ENCODE measurements at regions not wholly inside any gene's neighbourhood (a gene's known extent, or its start where the extent isn't known, plus 50 kb on each side); places are given as distances from the start of the nearest gene placed in this dataset.
"Not testable (repeated sequence)": the region's sequence is repeated elsewhere in the genome, so short reads cannot be mapped to it uniquely, and the experiment has no call there.

DNA sequence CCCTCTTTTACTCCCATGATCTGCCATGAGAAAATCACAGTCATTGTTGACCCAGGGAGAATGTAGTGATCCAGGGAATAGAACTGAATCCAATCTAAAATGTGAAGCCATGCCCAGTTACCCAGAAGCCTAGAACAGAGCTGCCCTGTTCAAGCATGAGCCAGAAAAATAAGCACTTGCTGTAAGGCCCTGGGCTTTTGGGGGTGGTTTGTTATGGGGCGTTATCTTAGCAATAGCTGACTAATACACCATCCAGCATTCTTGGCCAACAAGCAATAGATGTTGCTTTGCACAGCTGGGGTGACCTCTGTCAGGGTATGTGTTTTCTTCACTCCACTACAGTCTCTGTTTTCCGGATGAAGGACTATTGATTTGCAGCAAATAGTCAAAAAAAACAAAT is 120.4 kb downstream of the ZFP64 start:
- no peak overlapping the region for H3K4me3 Mint-ChIP-seq
- intact Hi-C loops (cut with micrococcal nuclease), result no loop called here
- H3K27ac Mint-ChIP-seq, result no peak overlapping the region
- H3K27me3 Mint-ChIP-seq, result no peaks in the 10 kb centered on the region
- H3K4me1 Mint-ChIP-seq, result no peaks in the 10 kb centered on the region
- no peaks in the 10 kb centered on the region for H3K36me3 Mint-ChIP-seq (ENCODE audit: low read depth)
- no peak for DNase-seq
- no peaks in the 10 kb centered on the region for H3K9me3 Mint-ChIP-seq

DNA sequence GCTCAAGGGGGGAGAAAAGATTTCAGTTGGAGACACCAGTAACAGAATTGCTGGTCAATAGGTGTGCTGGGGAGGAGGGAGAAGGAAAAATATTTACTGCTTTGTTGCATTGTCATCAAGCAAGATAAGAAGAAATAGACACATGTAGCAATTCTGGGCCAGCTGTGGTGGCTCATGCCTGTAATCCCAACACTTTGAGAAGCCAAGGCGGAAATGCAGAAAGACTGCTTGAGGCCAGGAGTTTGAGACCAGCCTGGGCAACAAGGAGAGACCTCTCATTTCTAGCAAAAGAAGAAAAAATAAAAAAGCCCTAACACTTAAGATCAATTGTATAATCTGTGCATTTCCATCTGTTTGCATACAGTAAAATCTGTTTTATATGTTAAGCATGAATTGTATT is 126.6 kb downstream of the ZFP64 start:
- Mint-ChIP-seq H3K4me3 (no peak overlapping the region), H3K36me3 (ENCODE audit: low read depth) (no peaks in the 10 kb centered on the region), H3K27me3 (peaks cover 2% of the 10 kb centered on the region), H3K27ac (no peak overlapping the region), H3K4me1 (no peaks in the 10 kb centered on the region), H3K9me3 (no peaks in the 10 kb centered on the region)
- DNase-seq, result no peak
- intact Hi-C loops (cut with micrococcal nuclease), result no loop called here

DNA sequence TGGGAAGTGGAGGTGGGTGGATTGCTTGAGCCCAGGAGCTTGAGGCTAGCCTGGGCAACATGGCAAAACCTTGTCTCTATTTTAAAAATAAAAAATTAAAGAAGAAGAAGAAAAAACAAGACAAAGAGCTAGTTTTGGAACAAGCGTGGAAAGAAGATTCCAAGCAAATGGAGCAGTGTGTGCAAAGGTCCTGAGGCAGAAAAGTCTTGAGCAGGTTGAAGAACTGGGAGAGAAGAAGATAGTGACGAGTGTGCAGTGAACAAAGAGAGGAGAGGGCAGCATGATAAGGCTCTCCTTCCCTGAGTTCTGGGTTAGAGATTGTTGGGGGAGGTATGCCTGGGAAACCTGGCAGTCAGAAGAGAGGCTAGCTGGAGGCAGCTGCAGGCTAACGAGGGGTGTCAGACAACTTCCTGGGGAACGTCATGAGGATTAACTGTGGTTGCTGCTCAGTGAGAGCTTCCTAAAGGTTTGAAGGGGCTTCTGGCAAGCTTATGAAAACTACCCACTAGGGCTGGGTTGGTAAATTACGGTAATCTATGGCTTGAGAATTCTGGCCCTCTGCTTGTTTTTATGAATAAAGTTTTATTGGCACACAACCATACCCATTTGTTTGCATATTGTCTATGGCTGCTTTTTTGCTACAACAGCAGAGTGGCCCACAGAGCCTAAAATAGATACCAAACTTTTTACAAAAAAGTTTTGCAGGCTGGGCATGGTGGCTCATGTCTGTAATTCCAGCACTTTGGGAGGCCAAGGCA is 128.9 kb downstream of the ZFP64 start:
- Mint-ChIP-seq H3K27me3 (peaks cover 2% of the 10 kb centered on the region), H3K27ac (no peak overlapping the region), H3K36me3 (ENCODE audit: low read depth) (no peaks in the 10 kb centered on the region), H3K4me1 (no peaks in the 10 kb centered on the region), H3K9me3 (no peaks in the 10 kb centered on the region), H3K4me3 (no peak overlapping the region)
- no peak for DNase-seq
- intact Hi-C loops (cut with micrococcal nuclease), result no loop called here

DNA sequence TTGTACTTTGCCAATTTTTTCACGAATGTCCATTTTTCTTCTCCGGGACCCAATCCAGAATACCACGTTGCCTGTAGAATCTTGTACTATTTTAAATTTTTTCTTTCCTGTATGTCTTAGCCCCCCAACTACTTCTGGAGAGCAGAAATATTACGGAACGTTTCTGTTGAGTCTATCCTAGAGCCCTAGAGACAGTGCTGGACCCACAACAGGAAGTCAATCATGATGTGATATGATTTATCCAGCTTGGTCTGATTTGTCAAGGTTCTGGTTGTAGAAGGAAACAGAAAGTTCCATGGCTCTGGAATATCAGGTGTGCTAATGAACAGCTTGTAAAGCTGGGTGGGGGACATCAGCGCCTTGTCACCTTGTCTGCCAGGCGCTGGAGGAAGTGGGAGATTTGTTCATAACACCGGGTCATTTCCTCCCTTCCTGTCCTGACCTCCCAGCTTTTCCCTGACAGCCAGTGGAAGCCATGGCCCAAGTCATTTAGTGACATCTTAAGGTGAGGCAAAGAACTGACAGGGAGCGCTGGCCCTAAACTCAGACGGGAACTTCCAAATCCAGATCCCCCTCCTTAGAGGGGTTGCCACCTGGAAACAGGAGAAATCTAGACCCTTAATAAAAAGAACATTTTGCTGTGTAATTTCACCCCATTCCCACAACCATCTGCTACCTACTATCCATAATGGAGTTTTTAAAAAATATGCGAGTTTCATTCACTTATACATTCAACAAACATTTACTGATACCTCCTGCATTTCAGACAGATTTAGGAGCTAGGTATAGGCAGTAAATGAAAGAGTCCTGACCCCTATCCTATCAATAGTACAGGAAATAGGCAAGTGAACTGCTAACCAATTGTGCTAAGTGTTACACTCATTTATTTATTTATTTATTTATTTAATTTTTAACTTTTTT is 130.5 kb downstream of the ZFP64 start:
- Mint-ChIP-seq H3K4me1 (no peaks in the 10 kb centered on the region), H3K36me3 (ENCODE audit: low read depth) (no peaks in the 10 kb centered on the region), H3K27ac (no peak overlapping the region), H3K4me3 (no peak overlapping the region), H3K27me3 (peaks cover 2% of the 10 kb centered on the region), H3K9me3 (peaks cover 6% of the 10 kb centered on the region)
- intact Hi-C loops (cut with micrococcal nuclease), result no loop called here
- no peak for DNase-seq

DNA sequence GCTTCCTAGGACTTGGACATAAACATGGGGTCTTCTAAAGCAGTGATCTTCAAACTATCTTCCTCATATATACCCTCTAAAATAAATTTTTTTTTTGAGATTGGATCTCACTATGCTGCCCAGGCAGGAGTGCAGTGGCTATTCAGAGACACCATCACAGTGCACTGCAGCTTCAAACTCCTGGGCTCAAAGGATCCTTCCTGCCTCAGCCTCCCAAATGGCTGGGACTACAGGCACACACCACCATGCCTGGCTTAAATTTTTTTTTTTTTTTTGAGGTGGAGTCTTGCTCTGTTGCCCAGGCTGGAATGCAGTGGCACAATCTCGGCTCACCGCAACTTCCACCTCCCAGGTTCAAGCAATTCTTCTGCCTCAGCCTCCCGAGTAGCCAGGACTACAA is 134.4 kb downstream of the ZFP64 start:
- H3K27ac Mint-ChIP-seq; H3K36me3 Mint-ChIP-seq (ENCODE audit: low read depth); H3K9me3 Mint-ChIP-seq; H3K4me3 Mint-ChIP-seq; DNase-seq; H3K4me1 Mint-ChIP-seq; H3K27me3 Mint-ChIP-seq; intact Hi-C loops (cut with micrococcal nuclease): not testable (repeated sequence)

DNA sequence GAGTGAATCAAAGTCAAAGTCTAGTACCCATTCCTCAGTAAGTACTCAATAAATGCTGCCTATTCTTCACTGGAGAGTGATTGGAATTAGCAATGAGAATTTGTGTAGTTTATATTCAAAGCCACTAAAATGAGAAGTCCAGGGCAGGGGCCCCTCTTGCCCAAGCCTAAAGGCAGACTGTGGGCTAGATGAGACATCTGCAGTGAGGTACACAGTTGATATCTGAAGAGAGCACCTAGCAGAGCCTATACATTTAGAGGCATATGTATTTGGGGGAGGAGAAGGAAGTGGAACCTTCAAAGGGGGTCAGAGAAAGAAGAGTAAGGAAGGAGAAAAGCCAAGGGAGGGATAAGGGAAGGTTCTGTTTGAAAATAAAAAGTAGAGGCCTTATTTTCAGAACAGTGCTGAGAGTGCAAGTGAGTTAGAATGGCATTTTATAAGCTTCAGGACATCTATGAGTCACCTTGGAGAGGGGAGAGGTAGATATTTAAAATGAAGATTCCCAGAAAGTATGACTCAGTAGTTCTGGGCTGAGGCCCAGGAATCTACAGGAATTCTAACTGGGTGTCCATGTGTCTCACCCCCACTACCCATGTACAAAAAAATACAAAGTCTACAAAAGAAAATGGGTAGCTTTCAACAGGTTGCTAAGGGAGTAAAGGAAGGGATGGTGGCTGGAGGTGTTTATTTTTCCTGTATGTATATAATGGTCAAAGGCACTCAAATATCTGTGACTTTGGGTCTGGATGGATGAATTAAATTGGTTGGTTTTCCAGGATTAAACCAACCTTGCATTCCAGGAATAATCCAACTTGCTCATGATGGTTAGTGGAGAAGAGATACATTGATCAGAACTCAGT is 135.1 kb downstream of the ZFP64 start:
- Mint-ChIP-seq H3K36me3 (ENCODE audit: low read depth) (peaks cover 2% of the 10 kb centered on the region), H3K27me3 (no peaks in the 10 kb centered on the region), H3K4me1 (no peaks in the 10 kb centered on the region), H3K4me3 (no peak overlapping the region), H3K27ac (no peak overlapping the region), H3K9me3 (peaks cover 10% of the 10 kb centered on the region)
- intact Hi-C loops (cut with micrococcal nuclease), result no loop called here
- DNase-seq, result no peak

DNA sequence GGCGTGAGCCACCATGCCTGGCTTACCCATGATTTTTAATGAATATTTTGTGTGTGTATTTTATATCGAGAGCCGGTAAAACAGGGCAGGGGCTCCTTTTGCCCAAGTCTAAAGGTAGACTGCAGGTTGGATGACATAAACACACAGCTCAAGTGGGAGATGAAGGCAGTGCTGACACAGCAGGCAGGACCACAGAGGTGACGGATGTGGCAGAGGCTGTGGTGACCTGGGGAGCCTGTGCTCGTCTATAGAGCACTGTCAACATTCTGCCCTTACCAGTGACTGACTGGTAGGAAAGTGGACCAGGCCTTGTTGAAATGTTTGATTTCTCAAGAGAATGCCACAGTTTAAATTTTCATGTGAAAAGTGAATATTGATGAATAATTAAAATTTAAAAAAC is 137.5 kb downstream of the ZFP64 start:
- H3K9me3 Mint-ChIP-seq, result peaks cover 13% of the 10 kb centered on the region
- peaks cover 4% of the 10 kb centered on the region for H3K4me1 Mint-ChIP-seq
- H3K36me3 Mint-ChIP-seq (ENCODE audit: low read depth), result peaks cover 2% of the 10 kb centered on the region
- intact Hi-C loops (cut with micrococcal nuclease), result no loop called here
- peaks cover 2% of the 10 kb centered on the region for H3K27me3 Mint-ChIP-seq
- peak; percentile 64 for DNase-seq
- no peak overlapping the region for H3K4me3 Mint-ChIP-seq
- H3K27ac Mint-ChIP-seq, result no peak overlapping the region

DNA sequence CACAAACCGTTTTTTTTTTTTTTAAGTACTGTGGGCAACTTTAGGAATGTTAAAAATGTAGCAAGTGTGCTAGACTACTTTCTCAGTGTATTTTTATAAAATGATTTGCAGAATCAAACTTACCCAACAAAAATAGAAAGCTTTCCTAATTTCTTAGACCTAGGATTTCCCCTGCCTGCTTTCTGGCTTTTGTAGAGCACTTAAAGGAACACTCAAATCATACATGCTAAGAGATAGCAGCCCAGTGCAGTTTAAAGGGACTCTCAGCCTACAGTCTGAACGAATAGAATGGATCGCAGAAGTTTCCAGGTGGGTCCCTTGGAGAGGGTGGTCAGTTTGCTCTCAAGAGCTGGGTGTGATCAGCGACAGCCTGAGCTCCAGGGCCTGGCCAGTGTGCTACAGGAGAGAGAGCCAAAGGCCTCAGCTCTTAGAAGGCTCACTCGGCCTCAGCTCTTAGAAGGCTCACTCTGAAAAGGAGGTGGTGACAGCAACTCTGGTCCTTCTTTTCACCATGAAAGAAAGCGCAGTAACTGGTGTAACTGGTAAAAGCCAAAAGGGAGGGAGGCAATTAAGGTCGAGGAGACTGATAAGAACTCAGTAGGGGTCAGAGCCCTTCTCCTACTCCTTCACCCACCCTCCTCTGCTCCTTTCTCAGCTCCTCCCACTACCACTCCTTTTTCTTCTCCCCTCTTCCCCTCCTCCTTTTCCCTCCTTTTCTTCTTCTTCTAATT is 142.4 kb downstream of the ZFP64 start:
- H3K36me3 Mint-ChIP-seq (ENCODE audit: low read depth), result no peaks in the 10 kb centered on the region
- H3K4me1 Mint-ChIP-seq, result peaks cover 30% of the 10 kb centered on the region
- no peak for DNase-seq
- intact Hi-C loops (cut with micrococcal nuclease), result loop anchor here (5.0 to 10.0 kb wide), 3 partner anchors 332 to 987 kb away; partner anchors contain the start of gene NFATC2
- H3K9me3 Mint-ChIP-seq, result peaks cover 4% of the 10 kb centered on the region
- H3K27ac Mint-ChIP-seq, result peak overlapping the region; percentile 85
- no peak overlapping the region for H3K4me3 Mint-ChIP-seq
- H3K27me3 Mint-ChIP-seq, result peaks cover 4% of the 10 kb centered on the region

DNA sequence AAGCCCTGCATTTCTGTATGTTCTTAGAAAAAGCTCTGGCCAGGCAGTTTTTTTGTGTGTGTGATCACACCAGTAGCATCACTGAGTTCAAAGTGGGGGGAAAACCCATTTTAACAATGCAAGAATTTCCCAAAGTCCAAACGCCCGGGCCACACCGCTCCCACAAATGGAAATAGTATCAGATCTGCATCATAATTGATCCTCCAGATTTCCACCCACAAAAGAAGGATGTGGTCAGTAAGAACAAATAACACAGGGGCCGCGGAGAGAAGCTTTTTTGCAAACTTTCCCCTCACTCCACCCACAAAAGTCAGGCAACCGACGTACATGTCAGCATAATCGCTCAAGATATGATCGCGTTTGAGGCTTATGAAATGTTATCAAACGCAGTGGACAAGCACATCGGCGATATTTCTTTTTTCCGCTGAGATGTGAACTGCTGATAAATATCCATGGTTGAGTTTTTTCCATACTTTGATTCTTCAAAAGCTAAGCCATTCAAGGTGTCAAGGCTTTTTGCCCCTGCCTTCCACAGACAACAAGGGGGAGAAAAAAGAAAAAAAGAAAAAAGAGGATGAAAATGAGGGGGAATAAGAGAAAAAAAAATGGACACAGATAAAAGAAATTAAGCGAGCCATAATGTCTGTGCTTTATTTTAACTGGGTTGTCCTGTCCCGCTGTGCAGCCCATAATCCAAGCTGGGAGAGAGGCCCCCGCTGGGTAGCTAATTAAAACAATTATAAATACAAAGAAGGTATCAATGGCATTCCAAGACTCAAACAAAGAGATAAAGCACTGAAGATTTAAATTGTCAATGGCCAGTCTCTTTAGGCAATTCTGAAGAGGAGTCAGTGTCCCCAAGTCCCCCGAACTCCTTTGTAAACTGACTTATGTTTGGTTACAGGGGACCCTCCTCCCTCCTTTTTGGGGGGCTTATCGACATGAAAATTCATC is 143.5 kb downstream of the ZFP64 start:
- intact Hi-C loops (cut with micrococcal nuclease), result loop anchor here (1.0 to 10.0 kb wide), 5 partner anchors 17 to 986 kb away; partner anchors contain the start of gene NFATC2

DNA sequence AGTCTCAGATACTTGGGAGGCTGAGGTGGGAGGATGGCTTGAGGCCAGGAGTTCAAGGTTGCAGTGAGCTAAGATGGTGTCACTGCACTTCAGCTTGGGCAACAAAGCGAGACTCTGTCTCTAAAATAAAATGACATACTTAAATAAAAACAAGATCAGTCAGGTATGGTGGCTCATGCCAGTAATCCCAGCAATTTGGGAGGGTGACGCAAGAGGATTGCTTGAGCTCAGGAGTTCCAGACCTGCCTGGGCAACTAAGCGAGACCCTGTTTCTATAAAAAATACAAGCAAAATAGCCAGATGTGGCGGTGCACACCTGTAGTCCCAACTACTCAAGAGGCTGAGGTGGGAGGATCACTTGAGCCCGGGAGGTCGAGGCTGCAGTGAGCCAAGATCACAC is 149.6 kb downstream of the ZFP64 start:
- H3K4me3 Mint-ChIP-seq, result no peak overlapping the region

More for the DNA sequence above, 143.5 kb downstream of the ZFP64 start:
- Mint-ChIP-seq H3K4me1 (peaks cover 30% of the 10 kb centered on the region), H3K4me3 (peak overlapping the region; percentile 63), H3K27ac (peak overlapping the region; percentile 85), H3K9me3 (peaks cover 4% of the 10 kb centered on the region), H3K36me3 (ENCODE audit: low read depth) (no peaks in the 10 kb centered on the region), H3K27me3 (peaks cover 4% of the 10 kb centered on the region)
- DNase-seq, result peak; percentile 81

DNA sequence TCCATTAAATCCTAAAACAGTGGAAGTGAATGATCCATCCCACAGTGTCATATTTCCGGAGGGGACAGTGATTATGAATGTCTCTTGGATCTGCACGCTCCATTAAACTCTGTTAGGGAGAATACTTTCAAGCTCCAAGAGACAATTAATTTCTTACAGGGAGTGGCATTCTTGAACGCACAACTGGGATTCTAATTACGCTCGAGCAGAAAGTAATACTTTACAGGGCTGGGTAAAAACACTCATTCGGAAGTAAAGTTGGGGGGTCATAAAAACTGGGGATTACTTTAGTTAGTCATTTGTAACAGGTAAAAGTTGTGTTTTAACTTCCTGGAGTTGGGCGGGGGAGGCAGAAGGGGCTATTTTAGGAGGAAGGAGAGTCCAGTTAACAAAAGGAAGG is 151.8 kb downstream of the ZFP64 start:
- H3K4me3 Mint-ChIP-seq, result no peak overlapping the region
- no peaks in the 10 kb centered on the region for H3K9me3 Mint-ChIP-seq
- H3K27me3 Mint-ChIP-seq, result no peaks in the 10 kb centered on the region
- intact Hi-C loops (cut with micrococcal nuclease), result loop anchor here (10.0 kb wide), 1 partner anchor 495 kb away; the partner anchor contains the start of gene NFATC2
- no peak for DNase-seq
- H3K36me3 Mint-ChIP-seq (ENCODE audit: low read depth), result no peaks in the 10 kb centered on the region
- no peaks in the 10 kb centered on the region for H3K4me1 Mint-ChIP-seq
- H3K27ac Mint-ChIP-seq, result no peak overlapping the region

More for the DNA sequence above, 149.6 kb downstream of the ZFP64 start:
- H3K27me3 Mint-ChIP-seq, result no peaks in the 10 kb centered on the region
- H3K27ac Mint-ChIP-seq, result no peak overlapping the region
- no peak for DNase-seq
- H3K4me1 Mint-ChIP-seq, result peaks cover 4% of the 10 kb centered on the region
- H3K9me3 Mint-ChIP-seq, result no peaks in the 10 kb centered on the region
- no peaks in the 10 kb centered on the region for H3K36me3 Mint-ChIP-seq (ENCODE audit: low read depth)
- intact Hi-C loops (cut with micrococcal nuclease), result loop anchor here (10.0 kb wide), 1 partner anchor 497 kb away; the partner anchor contains the start of gene NFATC2

DNA sequence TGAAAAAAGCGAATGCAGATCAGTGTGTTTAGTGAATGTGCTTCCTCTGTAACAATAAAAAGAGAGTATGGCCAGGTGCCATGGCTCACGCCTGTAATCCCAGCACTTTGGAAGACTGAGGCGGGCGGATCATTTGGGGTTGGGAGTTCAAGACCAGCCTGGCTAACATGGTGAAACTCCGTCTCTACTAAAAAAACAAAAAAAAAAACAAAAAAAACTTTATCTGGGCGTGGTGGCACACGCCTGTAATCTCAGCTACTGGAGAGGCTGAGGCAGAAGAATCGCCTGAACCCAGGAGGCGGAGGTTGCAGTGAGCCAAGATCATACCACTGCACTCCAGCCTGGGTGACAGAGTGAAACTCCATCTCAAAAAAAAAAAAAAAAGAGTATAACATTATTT is 152.9 kb downstream of the ZFP64 start:
- H3K36me3 Mint-ChIP-seq (ENCODE audit: low read depth); H3K27ac Mint-ChIP-seq; intact Hi-C loops (cut with micrococcal nuclease); DNase-seq; H3K4me1 Mint-ChIP-seq; H3K9me3 Mint-ChIP-seq; H3K4me3 Mint-ChIP-seq; H3K27me3 Mint-ChIP-seq: not testable (repeated sequence)

Measured in activated CD4-positive, alpha-beta T cell treated with anti-CD3 and anti-CD28 coated beads, Interleukin-2, amount 10 ng/mL, durations not matched to agents 24 days and 14 days (primary cell).